Stomach (tissue), 4 donors: ENCODE measurements at regions not wholly inside any gene's neighbourhood (a gene's known extent, or its start where the extent isn't known, plus 50 kb on each side); places are given as distances from the start of the nearest gene placed in this dataset.

Experiments
- CTCF ChIP-seq, 7 experiments: fragments of 450-650 bp in 4 of 7; fragments of 200-600 bp in 3 of 7; sonication (generic) in 3 of 7; IDR thresholded peaks; one replicate each; pipeline ENCODE4 v1.5.1; 2016 to 2019; ENCODE audit warnings: antibody characterized with exemption in 7 of 7, control low read depth in 2 of 7, mild to moderate bottlenecking in 1 of 7
- EP300 ChIP-seq: sonication (generic); formaldehyde crosslinking; IDR thresholded peaks from one replicate; pipeline ENCODE4 v1.6.1; 2017; ENCODE audit warnings: antibody characterized with exemption
- POLR2A ChIP-seq, 4 donors: fragments of 450-650 bp; IDR thresholded peaks; one replicate each; pipeline ENCODE4 v1.6.1; 2016; ENCODE audit warnings: antibody characterized with exemption in 4 of 4, control low read depth in 2 of 4, mild to moderate bottlenecking in 1 of 4, moderate library complexity in 1 of 4
- POLR2AphosphoS5 ChIP-seq, 3 donors: sonication (generic); formaldehyde crosslinking; IDR thresholded peaks; one replicate each; pipeline ENCODE4 v1.6.1; 2016; ENCODE audit warnings: antibody characterized with exemption in 3 of 3

GRCh38 chr5:51273021-51273420, 110.2 kb upstream of the ISL1 start:
- TF ChIP-seq CTCF (IDR thresholded peaks at IDR 0.05) (no peak), POLR2A (IDR thresholded peaks at IDR 0.05) (no peak), EP300 (no peak), POLR2AphosphoS5 (IDR thresholded peaks at IDR 0.05) (no peak)
